NT2/D1 (cell line): ENCODE measurements at regions not wholly inside any gene's neighbourhood (a gene's known extent, or its start where the extent isn't known, plus 50 kb on each side); places are given as distances from the start of the nearest gene placed in this dataset.

Experiments used
- YY1 ChIP-seq: IDR thresholded peaks from 2 replicates; pipeline ENCODE4 v1.6.1; 2011; ENCODE audit not compliant: insufficient read length, insufficient read depth
- ZNF274 ChIP-seq: IDR thresholded peaks from 2 replicates; pipeline ENCODE4 v1.6.1; 2011; ENCODE audit warnings: mild to moderate bottlenecking, low read depth, low read length

DNA sequence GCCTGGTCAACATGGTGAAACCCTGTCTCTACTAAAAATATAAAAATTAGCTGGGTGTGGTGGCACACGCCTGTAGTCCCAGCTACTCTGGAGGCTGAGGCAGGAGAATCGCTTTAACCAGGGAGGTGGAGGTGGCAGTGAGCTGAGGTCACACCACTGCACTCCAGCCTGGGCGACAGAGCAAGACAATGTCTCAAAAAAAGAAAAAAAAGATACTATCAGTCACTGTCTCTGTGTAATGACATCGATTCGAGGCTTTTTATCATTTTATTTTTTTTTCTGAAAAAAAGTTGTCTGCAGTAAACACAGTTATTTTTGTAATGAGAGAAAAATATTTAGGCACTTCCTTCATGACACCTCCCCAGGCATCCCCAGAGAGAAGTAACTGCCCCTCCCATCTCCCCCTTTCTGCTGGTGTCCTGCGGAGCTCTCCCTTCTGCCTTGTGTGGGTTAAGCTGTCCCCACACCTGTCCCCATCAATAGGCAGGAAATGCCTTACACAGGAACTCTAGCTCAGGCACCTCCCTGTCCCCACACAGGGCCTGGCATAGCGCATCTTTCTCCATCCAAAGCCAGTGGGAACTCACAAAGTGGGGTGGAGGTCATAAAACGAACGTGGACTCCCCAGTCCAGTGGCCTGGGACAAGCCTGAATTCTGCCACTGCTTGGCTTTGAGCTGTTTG is 132.0 kb downstream of the SYF2 start:
- TF ChIP-seq ZNF274 (no peak), YY1 (no peak)
